Right forelimb (tissue), 1 donor: ENCODE measurements at regions not wholly inside any gene's neighbourhood (a gene's known extent, or its start where the extent isn't known, plus 50 kb on each side); places are given as distances from the start of the nearest gene placed in this dataset.

Experiments used
- DNase-seq: peaks from one replicate; pipeline ENCODE4 v3.0.0-alpha.2; 2018

GRCh38 chr3:13688824-13689223, 139.9 kb downstream of the FBLN2 start:
- DNase-seq: no peak

GRCh38 chr3:13688034-13688433, 139.1 kb downstream of the FBLN2 start:
- no peak for DNase-seq
